GM23248 (cell line): ENCODE measurements at regions not wholly inside any gene's neighbourhood (a gene's known extent, or its start where the extent isn't known, plus 50 kb on each side); places are given as distances from the start of the nearest gene placed in this dataset.

ENCODE experiments used
- EZH2 ChIP-seq: fragments of 200-600 bp; sonication (generic); IDR thresholded peaks from 2 replicates; pipeline ENCODE4 v1.6.1; 2018; ENCODE audit warnings: antibody characterized with exemption, mild to moderate bottlenecking; ENCODE audit not compliant: insufficient read depth, poor library complexity, severe bottlenecking
- EZH2phosphoT487 ChIP-seq: fragments of 200-600 bp; sonication (generic); IDR thresholded peaks from 2 replicates; pipeline ENCODE4 v1.6.1; 2018; ENCODE audit warnings: antibody characterized with exemption, moderate library complexity, mild to moderate bottlenecking, low read depth; ENCODE audit not compliant: insufficient read depth

GRCh38 chr18:71371951-71372605 lies 1083.2 kb downstream of the SOCS6 start:
- TF ChIP-seq EZH2phosphoT487 (no peak), EZH2 (no peak)
